Stimulated activated CD4-positive, alpha-beta T cell treated with anti-CD3 and anti-CD28 coated beads, Interleukin-2, amount 100 ng/mL, for 48 hours (primary cell): ENCODE measurements at regions not wholly inside any gene's neighbourhood (a gene's known extent, or its start where the extent isn't known, plus 50 kb on each side); places are given as distances from the start of the nearest gene placed in this dataset.
"Not testable (repeated sequence)": the region's sequence is repeated elsewhere in the genome, so short reads cannot be mapped to it uniquely, and the experiment has no call there.

ENCODE experiments used
- DNase-seq, 2 donors: peaks; one replicate each; pipeline ENCODE4 v3.0.0-alpha.2; 2020

GRCh38 chr17:72175787-72176515 lies 55.1 kb downstream of the SOX9 start:
- no peak for DNase-seq

GRCh38 chr17:72176516-72176851 lies 55.7 kb downstream of the SOX9 start:
- DNase-seq = no peak

- no peak for DNase-seq
Observed at GRCh38 chr17:72176951-72177660, 56.3 kb downstream of the SOX9 start.

GRCh38 chr17:72177738-72178137 lies 56.9 kb downstream of the SOX9 start:
- DNase-seq = no peak

- DNase-seq = no peak
Observed at GRCh38 chr17:72182371-72182873, 61.6 kb downstream of the SOX9 start.

GRCh38 chr17:72183194-72183685 lies 62.4 kb downstream of the SOX9 start:
- DNase-seq = no peak

- DNase-seq = no peak
Observed at GRCh38 chr17:72184805-72185204, 64.0 kb downstream of the SOX9 start.

- no peak for DNase-seq
Observed at GRCh38 chr17:72185564-72185963, 64.7 kb downstream of the SOX9 start.

- DNase-seq = no peak
Observed at GRCh38 chr17:72187556-72187955, 66.7 kb downstream of the SOX9 start.

GRCh38 chr17:72188801-72189200 lies 68.0 kb downstream of the SOX9 start:
- DNase-seq = no peak

GRCh38 chr17:72189768-72190593 lies 69.2 kb downstream of the SOX9 start:
- DNase-seq = no peak

- no peak for DNase-seq
Observed at GRCh38 chr17:72191356-72191755, 70.5 kb downstream of the SOX9 start.

GRCh38 chr17:72191921-72192799 lies 71.3 kb downstream of the SOX9 start:
- no peak for DNase-seq

GRCh38 chr17:72192800-72193192 lies 72.0 kb downstream of the SOX9 start:
- DNase-seq = no peak

- DNase-seq = no peak
Observed at GRCh38 chr17:72193391-72194106, 72.7 kb downstream of the SOX9 start.

GRCh38 chr17:72194107-72194440 lies 73.3 kb downstream of the SOX9 start:
- DNase-seq = not testable (repeated sequence)

- DNase-seq = no peak
Observed at GRCh38 chr17:72199256-72199655, 78.4 kb downstream of the SOX9 start.

- DNase-seq = no peak
Observed at GRCh38 chr17:72204742-72205141, 83.9 kb downstream of the SOX9 start.

GRCh38 chr17:72205357-72205756 lies 84.5 kb downstream of the SOX9 start:
- no peak for DNase-seq

GRCh38 chr17:72205822-72206221 lies 85.0 kb downstream of the SOX9 start:
- DNase-seq = no peak

- DNase-seq = no peak
Observed at GRCh38 chr17:72206376-72206775, 85.6 kb downstream of the SOX9 start.

- no peak for DNase-seq
Observed at GRCh38 chr17:72208832-72209231, 88.0 kb downstream of the SOX9 start.
